Left ventricle myocardium inferior (tissue), 1 donor: ENCODE measurements at regions not wholly inside any gene's neighbourhood (a gene's known extent, or its start where the extent isn't known, plus 50 kb on each side); places are given as distances from the start of the nearest gene placed in this dataset.

Source experiments
- DNase-seq: peaks from one replicate; pipeline ENCODE4 v3.0.0-alpha.2; 2020
- H3K27ac ChIP-seq: fragments of 200-600 bp; replicated peaks from 2 replicates; pipeline ENCODE4 v1.8.0; 2021
- H3K27me3 ChIP-seq: fragments of 200-600 bp; 2 replicates; pipeline ENCODE4 v1.8.0; 2021; ENCODE audit warnings: low read depth
- H3K36me3 ChIP-seq: fragments of 200-600 bp; 2 replicates; pipeline ENCODE4 v1.8.0; 2021
- H3K4me1 ChIP-seq: fragments of 200-600 bp; 2 replicates; pipeline ENCODE4 v1.8.0; 2021
- H3K4me3 ChIP-seq: fragments of 200-600 bp; 2 replicates; pipeline ENCODE4 v1.8.0; 2021; ENCODE audit warnings: mild to moderate bottlenecking, moderate library complexity
- H3K9me3 ChIP-seq: fragments of 200-600 bp; replicated peaks from 2 replicates; pipeline ENCODE4 v1.8.0; 2021
- intact Hi-C: fragments of 100-400 bp; cut with micrococcal nuclease; formaldehyde crosslinking; loops from one replicate; pipeline ENCODE4 v1.11.0; 2022
- TF ChIP-seq, protein P1 (sequence below): fragments of 200-600 bp; IDR thresholded peaks from 2 replicates; pipeline ENCODE4 v1.8.0; 2021; ENCODE audit warnings: antibody characterized with exemption, mild to moderate bottlenecking, borderline replicate concordance
- donor health status: DM: no; HTN: yes; CAD: no; lungs with severe emphysema.

DNA sequence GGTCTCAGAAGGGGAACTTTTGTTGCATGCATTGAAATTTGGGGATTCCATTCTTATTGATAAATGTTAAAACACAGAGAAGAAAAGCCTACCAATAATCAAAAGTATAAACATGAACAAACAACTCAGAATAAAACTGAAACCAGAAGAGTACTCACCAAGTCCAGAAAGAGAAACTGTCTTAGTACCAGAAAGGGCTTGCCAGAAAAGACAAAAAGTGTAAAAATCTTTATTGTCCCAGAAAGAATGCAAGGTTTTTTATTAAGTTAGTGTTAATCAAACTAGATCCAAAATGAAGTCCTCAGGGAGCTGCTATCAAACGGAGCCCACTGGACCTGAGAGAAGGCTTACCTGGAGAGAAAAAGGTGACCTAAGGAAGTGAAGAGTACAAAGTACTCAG, 897.5 kb downstream of the PCDH7 start:
- Histone ChIP-seq H3K4me3 (no peak overlapping the region), H3K4me1 (no peaks in the 10 kb centered on the region), H3K27ac (no peak overlapping the region), H3K36me3 (no peaks in the 10 kb centered on the region), H3K9me3 (no peaks in the 10 kb centered on the region), H3K27me3 (no peaks in the 10 kb centered on the region)
- intact Hi-C loops, result no loop called here
- TF ChIP-seq, protein P1, sequence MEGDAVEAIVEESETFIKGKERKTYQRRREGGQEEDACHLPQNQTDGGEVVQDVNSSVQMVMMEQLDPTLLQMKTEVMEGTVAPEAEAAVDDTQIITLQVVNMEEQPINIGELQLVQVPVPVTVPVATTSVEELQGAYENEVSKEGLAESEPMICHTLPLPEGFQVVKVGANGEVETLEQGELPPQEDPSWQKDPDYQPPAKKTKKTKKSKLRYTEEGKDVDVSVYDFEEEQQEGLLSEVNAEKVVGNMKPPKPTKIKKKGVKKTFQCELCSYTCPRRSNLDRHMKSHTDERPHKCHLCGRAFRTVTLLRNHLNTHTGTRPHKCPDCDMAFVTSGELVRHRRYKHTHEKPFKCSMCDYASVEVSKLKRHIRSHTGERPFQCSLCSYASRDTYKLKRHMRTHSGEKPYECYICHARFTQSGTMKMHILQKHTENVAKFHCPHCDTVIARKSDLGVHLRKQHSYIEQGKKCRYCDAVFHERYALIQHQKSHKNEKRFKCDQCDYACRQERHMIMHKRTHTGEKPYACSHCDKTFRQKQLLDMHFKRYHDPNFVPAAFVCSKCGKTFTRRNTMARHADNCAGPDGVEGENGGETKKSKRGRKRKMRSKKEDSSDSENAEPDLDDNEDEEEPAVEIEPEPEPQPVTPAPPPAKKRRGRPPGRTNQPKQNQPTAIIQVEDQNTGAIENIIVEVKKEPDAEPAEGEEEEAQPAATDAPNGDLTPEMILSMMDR, result no peak
- DNase-seq, result no peak

DNA sequence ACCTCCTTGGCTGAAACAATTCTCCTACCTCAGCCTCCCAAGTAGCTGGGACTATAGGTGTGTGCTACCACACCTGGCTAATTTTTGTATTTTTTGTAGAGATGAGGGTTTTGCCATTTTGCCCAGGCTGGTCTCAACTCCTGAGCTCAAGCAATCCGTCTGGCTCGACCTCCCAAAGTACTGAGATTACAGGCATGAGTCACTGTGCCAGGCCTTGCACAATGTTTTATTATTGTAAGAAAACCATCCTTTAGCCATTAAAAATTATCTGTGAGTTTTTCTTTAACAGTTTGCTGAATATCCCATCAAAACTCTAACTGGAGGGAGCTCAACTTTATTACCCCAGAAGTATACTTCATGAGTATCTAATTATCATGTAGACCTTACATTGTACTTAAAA, 900.3 kb downstream of the PCDH7 start:
- Histone ChIP-seq H3K9me3 (no peaks in the 10 kb centered on the region), H3K27ac (no peak overlapping the region)
- no peak for DNase-seq

DNA sequence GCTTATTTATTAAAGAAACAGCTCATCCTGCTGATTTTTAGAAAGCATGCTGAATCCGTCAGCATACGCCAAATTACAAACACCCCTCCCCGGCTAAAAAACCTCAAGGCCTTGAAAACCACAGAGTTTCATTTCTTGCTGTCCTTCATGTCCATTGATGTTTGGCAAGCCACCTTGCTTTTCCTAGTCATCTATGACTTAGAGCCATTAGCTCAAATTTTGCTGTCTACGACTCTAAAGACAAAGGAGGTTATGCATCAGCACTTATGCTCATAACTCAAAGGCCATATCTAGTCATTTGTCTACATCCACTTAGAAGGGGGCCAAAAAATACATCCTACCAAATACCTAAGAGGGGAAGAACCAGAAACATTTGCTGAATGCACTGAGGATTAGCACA, 925.1 kb downstream of the PCDH7 start:
- Histone ChIP-seq H3K27me3 (no peaks in the 10 kb centered on the region), H3K27ac (no peak overlapping the region), H3K4me1 (no peaks in the 10 kb centered on the region), H3K4me3 (no peak overlapping the region), H3K9me3 (no peaks in the 10 kb centered on the region), H3K36me3 (no peaks in the 10 kb centered on the region)
- intact Hi-C loops, result no loop called here
- TF ChIP-seq, protein P1, result no peak
- DNase-seq, result no peak

More for the DNA sequence above, 900.3 kb downstream of the PCDH7 start:
- TF ChIP-seq, protein P1, result no peak
- intact Hi-C loops, result no loop called here
- no peaks in the 10 kb centered on the region for H3K4me1 ChIP-seq
- no peaks in the 10 kb centered on the region for H3K27me3 ChIP-seq
- no peaks in the 10 kb centered on the region for H3K36me3 ChIP-seq
- no peak overlapping the region for H3K4me3 ChIP-seq

DNA sequence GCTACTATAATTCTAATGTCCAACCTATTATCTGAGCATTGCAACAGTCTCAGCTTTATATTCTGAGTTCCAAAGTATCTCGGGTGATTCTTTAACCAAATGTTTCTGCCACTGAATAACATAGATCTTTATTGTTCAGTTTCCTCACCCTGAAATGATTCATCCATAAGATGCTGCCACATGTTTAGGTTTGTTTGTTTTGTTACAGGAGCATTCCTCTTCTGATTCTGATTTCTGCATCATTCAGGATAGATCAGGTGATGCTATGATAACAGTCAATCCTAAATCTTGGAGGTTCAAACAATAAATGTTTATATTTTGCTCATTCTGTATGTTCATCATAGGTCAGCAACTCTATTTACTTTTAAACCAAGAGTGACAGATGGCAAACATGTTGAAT, 927.6 kb downstream of the PCDH7 start:
- no peak overlapping the region for H3K4me3 ChIP-seq

DNA sequence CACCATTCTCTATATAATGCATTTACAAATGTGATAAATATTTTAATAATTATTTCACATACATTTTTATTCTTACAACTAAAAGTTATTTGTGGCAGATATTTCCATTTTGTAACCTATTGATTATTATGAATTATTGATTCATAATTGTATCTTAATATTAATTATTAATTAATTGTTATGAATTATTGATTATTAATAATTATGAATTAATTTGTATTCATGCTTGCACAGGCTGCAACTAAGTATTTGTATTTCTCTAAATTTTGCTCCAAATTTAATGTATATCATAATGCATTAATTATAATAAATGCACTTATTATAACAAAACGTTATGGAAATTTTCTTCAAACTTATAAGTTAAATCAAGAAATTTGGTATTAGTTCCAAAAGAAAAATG, 929.7 kb downstream of the PCDH7 start:
- TF ChIP-seq, protein P1, result no peak
- H3K4me1 ChIP-seq, result no peaks in the 10 kb centered on the region
- peaks cover 7% of the 10 kb centered on the region for H3K9me3 ChIP-seq
- no peaks in the 10 kb centered on the region for H3K36me3 ChIP-seq
- intact Hi-C loops, result no loop called here
- no peaks in the 10 kb centered on the region for H3K27me3 ChIP-seq
- no peak overlapping the region for H3K4me3 ChIP-seq
- no peak overlapping the region for H3K27ac ChIP-seq
- DNase-seq, result no peak

More for the DNA sequence above, 927.6 kb downstream of the PCDH7 start:
- Histone ChIP-seq H3K27me3 (no peaks in the 10 kb centered on the region), H3K36me3 (no peaks in the 10 kb centered on the region), H3K27ac (no peak overlapping the region), H3K9me3 (peaks cover 5% of the 10 kb centered on the region), H3K4me1 (no peaks in the 10 kb centered on the region)
- DNase-seq, result no peak
- intact Hi-C loops, result no loop called here
- TF ChIP-seq, protein P1, result no peak

DNA sequence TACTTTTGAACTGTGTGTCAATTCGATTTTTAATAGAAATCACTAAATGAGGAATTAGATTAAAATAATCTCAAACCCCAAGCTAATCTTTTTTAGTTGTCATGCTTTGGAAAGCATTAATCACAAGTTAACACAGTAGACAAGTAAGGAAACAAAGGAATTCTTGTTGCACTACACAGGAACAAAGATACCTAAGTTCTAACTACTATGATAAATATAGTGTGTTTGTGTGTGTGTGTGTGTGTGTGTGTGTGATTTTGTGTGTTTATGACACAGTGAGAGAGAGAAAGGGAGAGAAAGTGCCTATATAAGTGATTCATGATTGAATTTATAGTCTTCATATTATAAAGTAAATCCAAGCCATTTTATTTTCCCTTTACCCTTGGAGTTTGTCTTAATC, 931.4 kb downstream of the PCDH7 start:
- H3K4me1 ChIP-seq, result no peaks in the 10 kb centered on the region

More for the DNA sequence above, 931.4 kb downstream of the PCDH7 start:
- peaks cover 7% of the 10 kb centered on the region for H3K9me3 ChIP-seq
- H3K27me3 ChIP-seq, result no peaks in the 10 kb centered on the region
- no peaks in the 10 kb centered on the region for H3K36me3 ChIP-seq
- intact Hi-C loops, result no loop called here
- DNase-seq, result no peak
- no peak overlapping the region for H3K4me3 ChIP-seq
- H3K27ac ChIP-seq, result no peak overlapping the region
- TF ChIP-seq, protein P1, result no peak
